HL-60 (cell line): ENCODE measurements at regions not wholly inside any gene's neighbourhood (a gene's known extent, or its start where the extent isn't known, plus 50 kb on each side); places are given as distances from the start of the nearest gene placed in this dataset.
"Not testable (repeated sequence)": the region's sequence is repeated elsewhere in the genome, so short reads cannot be mapped to it uniquely, and the experiment has no call there.

Experiments used
- CTCF ChIP-seq: IDR thresholded peaks from one replicate; pipeline ENCODE4 v1.5.1; 2011; ENCODE audit warnings: low read length, control low read depth, inconsistent platforms; ENCODE audit not compliant: insufficient read depth
- POLR2AphosphoS5 ChIP-seq: IDR thresholded peaks from 2 replicates; pipeline ENCODE4 v1.6.1; 2012; ENCODE audit warnings: low read depth
- REST ChIP-seq: IDR thresholded peaks from 2 replicates; pipeline ENCODE4 v1.6.1; 2012; ENCODE audit warnings: low read depth; ENCODE audit not compliant: insufficient replicate concordance

GRCh38 chr21:10368323-10368798, 153.0 kb upstream of the TPTE start:
- not testable (repeated sequence) for TF ChIP-seq CTCF, REST, POLR2AphosphoS5
